ENCODE measurements at regions not wholly inside any gene's neighbourhood (a gene's known extent, or its start where the extent isn't known, plus 50 kb on each side); places are given as distances from the start of the nearest gene placed in this dataset.
"Not testable (repeated sequence)": the region's sequence is repeated elsewhere in the genome, so short reads cannot be mapped to it uniquely, and the experiment has no call there.

DNA sequence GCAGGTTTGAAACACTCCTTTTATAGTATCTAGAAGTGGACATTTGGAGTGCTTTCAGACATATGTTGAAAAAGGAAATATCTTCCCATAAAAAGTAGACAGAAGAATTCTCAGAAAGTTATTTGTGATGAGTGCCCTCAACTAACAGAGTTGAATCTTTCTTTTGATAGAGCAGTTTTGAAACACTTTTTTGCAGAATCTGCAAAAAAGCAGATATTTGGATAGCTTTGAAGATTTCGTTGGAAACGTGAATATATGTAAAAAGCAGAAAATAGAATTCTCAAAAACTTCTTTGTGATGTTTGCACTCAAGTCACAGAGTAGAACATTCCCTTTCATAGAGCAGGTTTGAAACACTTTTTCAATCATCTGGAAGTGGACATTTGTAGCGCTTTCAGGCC is 676.4 kb upstream of the ZNF337 start:
- DNase-seq: not testable (repeated sequence)

DNA sequence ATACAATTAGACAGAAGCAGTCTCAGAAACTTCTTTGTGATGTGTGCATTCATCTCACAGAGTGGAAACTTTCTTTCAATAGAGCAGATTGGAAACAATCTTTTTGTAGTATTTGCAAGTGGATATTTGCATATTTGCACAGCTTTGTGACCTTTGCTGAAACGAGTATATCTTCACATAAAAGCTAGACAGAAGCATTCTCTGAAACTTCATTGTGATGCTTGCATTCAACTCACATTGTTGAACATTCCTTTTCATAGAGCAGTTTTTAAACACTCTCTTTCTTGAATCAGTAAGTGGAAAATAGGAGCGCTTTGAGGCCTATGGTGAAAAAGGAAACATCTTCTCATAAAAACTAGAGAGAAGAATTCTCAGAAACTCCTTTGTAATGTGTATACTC is 657.9 kb upstream of the ZNF337 start:
- DNase-seq: no peak

DNA sequence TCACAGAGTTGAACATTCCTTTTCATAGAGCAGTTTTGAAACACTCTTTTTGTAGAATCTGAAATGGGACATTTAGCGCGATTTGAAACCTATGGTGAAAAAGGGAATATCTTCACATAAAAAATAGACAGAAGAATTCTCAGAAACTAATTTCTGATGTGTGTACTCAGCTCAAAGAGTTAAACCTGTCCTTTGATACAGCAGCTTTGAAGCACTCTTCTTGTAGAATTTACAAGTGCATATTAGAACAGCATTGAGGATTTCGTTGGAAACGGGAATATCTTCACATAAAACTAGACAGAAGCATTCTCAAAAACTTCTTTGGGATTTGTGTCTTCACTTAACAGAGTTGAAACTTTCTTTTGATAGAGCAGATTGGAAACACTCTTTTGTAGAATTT is 650.7 kb upstream of the ZNF337 start:
- DNase-seq: no peak

DNA sequence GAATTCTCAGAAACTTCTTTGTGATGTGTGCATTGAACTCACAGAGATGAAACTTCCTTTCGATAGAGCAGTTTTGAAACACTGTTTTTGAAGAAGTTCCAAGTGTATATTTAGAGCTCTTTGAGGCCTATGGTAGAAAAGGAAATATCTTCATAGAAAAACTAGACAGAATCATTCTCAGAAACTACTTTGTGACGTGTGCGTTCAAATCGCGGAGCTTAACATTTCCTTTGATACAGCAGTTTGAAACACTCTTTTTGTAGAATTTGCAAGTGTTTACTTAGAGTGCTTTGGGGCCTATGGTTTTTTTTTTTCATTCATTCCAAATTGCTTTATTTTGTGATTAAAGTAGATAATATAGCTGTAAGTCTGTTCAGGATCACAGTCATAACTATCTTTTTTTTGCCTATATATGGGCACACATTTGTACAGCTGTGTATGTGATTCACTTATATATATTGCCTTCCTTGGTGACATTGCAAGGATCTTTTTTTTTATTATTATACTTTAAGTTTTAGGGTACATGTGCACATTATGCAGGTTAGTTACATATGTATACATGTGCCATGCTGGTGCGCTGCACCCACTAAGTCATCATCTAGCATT is 643.9 kb upstream of the ZNF337 start:
- DNase-seq: not testable (repeated sequence)

DNA sequence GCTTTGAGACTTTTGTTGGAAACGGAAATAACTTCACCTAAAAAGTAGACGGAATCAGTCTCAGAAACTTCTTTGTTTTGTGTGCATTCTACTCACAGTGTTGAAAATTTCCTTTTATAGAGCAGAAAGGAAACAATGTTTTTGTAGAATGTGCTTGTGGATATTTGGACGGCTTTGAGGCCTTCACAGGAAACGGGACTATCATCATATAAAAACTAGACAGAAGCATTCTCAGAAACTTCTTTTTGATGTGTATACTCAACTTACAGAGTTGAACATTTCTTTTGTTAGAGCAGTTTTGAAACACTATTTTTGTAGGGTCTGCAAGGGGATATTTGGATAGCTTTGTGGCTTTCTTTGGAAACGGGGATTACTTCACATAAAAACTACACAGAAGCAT is 627.5 kb upstream of the ZNF337 start:
- DNase-seq: no peak

DNA sequence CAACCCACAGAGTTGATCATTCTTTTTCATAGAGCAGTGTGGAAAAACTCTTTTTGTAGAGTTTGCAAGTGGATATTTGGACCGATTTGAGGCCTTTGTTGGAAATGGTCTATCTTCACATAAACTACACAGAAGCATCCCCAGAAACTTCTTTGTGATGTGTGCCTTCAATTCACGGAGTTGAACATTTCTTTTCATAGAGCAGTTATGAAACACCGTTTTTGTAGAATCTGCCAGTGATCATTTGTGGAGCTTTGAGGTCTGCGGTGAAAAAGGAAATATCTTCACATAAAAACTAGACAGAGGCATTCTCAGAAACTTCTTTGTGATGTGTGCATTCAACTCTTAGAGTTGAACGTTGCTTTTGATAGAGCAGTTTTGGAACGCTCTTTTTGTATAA is 618.4 kb upstream of the ZNF337 start:
- no peak for DNase-seq

DNA sequence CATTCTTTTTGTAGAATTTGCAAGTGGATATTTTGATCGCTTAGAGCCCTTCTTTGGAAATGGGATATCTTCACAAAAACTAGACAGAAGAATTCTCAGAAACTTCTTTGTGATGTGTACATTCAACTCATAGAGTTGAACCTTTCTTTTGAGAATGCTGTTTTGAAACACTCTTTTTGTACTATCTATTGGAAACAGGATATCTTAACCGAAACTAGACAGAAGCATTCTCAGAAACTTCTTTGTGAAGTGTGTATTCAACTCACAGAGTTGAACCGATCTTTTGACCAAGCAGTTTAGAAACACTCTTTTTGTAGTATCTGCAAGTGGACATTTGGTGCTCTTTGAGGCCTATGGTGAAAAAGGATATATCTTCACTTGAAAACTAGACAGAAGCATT is 613.1 kb upstream of the ZNF337 start:
- not testable (repeated sequence) for DNase-seq

DNA sequence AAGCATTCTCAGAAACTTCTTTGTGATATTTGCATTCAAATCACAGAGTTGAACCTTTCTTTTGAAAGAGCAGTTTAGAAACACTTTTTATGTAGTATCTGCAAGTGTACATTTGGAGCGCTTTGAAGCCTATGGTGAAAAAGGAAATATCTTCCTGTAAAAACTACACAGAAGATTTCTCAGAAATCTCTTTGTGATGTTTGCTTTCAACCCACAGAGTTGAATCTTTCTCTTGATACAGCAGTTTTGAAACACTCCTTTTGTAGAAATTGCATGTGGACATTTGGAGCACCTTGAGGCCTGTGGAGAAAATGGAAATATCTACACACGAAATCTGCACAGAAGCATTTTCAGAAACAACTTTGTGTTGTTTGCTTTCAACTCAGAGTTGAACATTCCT is 612.3 kb upstream of the ZNF337 start:
- DNase-seq: no peak

DNA sequence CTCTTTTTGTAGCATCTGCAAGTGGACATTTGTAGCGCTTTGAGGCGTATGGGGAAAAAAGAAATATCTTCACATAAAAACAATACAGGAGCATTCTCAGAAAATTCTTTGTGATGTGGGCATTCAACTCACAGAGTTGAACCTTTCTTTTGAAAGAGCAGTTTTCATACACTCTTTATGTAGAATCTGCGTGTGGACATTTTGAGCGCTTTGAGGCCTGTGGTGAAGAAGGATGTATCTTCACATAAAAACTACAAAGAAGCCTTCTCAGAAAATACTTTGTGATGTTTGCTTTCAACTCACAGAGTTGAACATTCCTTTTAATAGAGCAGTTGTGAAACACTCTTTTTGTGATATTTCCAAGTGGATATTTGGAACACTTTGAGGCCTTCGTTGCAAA is 598.4 kb upstream of the ZNF337 start:
- DNase-seq: no peak

DNA sequence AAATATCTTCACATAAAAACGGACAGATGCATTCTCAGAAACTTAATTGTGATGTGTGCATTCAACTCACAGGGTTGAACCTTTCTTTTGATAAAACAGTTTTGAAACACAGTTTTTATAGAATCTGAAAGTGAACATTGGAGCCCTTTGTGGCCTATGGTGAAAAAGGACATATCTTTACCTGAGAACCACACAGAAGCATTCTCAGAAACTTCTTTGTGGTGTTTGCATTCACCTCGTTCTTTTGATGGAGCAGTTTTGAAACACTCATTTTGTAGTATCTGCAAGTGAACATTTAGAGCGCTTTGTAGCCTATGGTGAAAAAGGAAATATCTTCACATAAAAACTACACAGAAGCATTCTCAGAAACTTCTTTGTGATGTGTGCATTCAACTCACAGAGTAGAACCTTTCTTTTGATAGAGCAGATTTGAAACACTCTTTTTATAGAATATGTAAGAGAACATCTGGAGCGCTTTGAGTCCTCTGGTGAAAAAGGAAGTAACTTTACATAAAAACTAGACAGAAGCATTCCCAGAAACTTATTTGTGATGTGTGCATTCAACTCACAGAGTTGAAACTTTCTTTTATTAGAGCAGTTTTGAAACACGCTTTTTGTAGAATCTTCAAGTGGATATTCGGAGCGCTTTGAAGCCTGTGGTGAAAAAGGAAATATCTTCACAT is 591.9 kb upstream of the ZNF337 start:
- DNase-seq: not testable (repeated sequence)

DNA sequence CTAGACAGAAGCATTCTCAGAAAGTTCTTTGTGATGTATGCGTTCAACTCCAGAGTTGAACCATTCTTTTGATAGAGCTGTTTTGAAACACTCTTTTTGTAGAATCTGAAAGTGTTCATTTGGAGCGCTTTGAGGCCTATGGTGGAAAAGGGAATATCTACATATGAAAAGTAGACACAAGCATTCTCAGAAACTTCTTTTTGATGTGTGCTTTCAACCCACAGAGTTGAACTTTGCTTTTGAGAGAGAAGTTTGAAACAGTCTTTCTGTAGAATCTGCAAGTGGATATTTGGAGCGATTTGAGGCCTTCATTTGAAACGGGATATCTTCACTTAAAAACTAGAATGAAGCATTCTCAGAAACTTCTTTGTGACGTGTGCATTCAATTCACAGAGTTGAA is 582.6 kb upstream of the ZNF337 start:
- no peak for DNase-seq

DNA sequence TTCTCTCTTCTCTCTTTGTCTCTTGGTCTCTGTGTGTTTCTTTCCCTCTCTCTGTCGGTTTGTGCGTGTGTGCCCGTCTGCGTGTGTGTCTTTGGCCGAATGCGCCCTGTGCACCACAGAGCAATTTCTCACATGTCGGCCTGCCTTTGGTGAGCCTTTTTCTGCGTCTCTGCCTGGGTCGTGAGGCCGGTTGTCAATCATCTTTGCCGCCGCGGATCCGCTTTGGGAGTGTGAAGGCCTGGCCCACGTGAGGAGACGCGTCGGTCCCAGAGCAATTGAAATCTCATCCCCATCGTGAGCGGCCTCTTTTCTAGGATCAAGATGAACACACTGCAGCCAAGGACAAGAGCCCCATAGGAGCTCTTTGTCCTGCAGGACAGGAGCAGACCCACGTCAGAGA is 580.7 kb upstream of the ZNF337 start:
- DNase-seq: no peak

DNA sequence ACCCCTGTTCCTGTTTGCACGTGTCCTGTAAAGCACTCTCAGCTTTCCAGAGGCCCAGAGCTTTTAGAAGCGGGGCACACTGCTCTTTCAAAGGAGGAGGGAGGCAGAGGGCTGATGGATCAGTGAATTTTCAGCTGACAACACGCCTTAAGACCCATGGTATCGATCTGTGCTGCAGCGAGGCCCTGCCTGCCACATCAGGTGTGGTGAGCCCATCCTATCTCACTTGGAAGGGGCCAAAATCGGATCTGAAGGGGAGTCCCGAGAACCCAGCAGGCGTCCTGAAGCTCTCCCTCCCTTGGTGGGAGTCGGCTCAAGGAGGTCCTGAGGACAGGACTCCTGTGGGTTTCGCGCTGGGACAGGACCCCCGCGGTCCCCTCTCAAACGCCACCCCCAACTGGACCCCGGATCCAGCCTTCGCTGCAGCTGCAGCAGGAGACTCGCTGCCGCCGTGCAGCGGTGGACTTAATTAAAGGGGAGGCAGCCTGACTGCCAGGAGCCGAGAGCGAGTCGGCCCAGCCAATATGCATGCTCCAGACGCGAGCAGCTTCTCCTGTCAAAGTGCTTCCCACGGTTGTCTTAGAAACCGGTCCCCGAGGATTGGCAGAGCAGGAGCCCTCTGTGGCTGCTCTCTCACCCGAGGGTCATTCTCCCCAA is 580.0 kb upstream of the ZNF337 start:
- DNase-seq: no peak

DNA sequence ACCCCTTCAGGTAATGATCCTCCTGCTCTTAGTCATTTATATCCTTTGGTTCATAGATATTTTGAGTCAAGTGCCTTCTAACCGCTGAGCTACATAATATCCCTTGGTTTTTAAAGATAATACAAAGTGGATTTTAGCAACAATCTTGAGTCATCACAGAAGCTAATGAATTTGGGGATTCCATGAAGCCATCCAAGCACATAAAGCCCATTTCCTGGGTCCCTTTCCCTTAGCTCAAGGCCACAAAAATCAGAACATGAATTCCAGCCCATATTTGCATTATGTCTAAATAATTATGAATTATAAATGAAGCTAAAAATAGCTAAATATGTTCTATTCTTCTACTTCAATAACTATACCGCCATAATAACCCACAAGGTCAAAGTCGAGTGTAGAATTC is 572.1 kb upstream of the ZNF337 start:
- not testable (repeated sequence) for DNase-seq

DNA sequence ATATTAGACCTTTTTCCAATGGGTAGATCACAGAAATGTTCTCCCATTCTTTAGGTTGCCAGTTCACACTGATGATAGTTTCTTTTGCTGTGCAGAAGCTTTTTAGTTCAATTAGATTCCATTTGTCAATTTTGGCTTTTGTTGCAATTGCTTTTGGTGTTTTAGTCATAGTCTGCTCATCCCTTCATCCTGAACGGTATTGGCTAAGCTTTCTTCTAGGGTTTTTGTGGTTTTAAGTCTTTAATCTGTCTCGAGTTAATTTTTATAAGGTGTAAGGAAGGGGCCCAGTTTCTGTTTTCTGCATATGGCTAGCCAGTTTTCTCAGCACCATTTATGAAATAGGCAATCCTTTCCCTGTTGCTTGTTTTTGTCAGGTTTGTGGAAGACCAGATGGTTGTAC is 564.3 kb upstream of the ZNF337 start:
- DNase-seq: not testable (repeated sequence)

DNA sequence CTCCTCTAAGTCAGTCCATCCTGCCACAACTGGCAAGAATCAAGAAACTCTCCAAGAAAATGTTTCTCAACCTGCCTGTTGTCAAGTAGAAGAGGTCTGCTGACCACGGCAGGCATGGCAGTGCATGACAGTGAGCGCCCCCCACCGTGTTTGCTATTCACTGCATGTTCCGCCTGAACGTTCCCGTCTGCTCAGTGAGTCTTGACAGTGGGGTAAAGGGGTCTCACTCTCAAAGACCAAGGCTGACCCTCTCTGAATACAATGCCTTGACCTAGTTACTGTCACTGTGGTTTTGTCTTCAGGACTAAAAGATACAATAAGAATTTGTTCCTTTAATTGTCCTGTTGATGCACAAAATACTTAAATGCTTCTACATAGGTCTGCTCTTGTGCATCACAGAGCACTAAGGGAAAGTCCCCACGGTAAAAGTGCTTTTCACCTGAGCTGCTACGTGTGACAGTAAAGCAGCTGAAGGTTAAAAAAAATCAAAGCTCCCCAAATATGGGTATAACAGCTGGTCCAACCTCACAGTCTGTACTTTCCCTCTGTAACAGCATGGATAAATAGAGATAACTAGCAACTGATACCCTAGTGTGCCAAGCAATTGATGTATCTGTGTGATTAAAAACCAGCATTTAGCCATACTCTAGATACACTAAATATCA is 555.8 kb upstream of the ZNF337 start:
- not testable (repeated sequence) for DNase-seq

DNA sequence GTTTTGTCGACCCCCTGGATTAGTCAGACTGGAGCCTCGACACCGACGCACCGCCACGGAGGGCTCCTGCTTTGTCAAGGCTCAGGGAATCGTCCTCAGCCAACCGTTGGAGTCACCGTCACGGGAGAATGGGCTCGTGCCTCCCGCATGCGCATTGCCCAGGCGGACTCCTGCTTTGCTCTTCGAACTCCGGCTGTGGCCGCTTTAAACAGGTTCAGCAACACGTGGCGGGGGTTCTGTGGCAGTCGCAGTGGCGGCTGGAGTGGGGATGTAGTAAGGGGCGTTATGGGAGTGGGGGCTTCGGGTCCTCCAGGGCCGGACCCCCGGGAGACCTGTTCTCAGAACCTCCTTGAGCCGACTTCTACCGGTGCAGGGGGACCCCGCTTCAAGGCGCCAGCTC is 554.7 kb upstream of the ZNF337 start:
- DNase-seq: not testable (repeated sequence)

DNA sequence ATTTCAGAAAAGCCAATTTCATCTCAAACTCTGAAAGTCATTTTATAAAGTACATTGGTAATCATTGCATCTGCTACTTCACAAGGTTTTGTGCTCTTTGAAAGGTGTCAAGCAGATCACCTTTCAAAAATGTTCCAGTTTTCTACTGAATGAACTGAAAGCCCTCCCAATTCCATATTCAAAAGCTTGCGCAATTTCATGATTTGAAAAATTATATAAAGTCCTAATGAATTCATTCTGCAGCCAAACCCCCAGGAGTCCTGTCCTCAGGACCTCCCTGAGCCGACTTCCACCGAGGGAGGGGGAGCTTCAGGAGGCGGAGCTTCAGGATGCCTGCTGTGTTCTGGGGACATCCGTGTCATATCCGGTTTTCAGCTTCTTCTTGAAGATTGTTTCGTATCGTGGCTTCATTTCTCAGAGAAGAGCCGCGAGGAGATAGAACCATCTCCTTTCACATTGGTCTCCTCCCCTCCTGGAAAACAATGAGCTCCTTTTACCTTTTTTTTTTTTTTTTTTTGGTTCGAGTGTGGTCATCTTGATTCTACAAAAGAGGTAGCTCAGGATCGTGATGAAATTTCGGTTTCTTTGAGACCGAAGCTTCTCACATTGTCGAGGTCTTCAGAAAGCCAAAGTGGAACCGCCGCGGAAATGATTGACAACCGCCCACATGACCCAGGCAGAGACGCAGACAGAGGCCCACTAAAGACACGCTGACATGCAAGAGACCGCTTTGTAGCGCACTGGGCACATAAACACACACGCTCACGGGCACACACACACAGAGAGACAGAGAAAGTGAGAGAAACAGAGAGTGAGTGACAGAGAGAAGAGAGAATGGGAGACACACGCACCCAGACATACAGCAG is 553.8 kb upstream of the ZNF337 start:
- not testable (repeated sequence) for DNase-seq

DNA sequence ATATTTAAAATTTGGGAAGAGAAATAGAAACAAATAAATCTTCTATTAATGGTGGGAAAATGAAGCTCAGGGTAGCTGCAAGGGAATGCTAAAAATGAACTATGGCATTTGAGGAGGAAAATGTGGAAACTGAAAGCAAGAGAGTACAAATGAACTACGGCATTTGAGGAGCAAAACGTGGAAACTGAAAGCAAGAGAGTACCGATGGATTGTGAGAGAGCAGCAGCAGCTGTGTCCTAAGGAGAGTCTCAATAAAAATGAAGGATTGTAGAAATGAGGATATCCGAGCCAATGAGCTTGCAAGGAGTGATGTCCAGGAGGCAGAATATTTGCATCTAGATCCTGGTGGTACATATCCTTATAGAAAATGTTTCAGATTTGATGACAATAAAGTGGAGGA is 547.1 kb upstream of the ZNF337 start:
- no peak for DNase-seq

DNA sequence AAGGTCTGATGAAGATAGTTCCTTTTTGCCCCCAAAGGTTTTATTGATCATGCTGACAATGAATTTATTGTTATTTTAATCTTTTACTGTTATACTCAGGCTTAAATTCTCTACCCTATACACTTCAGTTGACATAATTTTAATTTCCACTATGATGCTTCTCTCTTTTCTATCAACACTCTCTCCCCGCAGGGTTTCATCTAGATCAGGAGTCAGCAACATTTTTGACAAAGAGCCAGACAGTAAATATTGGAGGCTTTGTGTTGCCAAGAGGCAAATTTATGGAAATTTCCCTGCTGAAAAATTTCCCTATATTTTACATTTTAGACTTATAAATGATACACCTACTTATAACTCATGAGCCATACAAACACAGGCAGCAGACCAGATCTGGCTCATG is 524.0 kb upstream of the ZNF337 start:
- not testable (repeated sequence) for DNase-seq

DNA sequence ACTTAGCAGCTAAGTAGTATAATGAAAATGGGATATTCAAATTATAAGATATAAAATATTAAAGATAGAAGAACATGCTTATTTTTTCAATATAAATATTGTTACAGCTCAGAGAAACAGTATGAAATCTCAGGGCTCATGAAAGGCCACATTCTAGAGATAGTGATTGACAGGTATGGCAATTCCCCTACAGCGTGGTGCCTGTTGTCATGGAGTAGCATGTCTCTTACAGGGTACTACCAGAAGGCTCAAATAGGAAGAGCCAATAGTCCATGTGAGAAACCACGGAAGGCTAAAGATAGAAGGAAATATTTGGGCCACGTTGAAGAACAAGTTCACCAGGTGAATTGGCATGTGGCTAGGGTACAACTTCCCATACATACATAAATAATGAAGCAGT is 522.9 kb upstream of the ZNF337 start:
- not testable (repeated sequence) for DNase-seq

DNA sequence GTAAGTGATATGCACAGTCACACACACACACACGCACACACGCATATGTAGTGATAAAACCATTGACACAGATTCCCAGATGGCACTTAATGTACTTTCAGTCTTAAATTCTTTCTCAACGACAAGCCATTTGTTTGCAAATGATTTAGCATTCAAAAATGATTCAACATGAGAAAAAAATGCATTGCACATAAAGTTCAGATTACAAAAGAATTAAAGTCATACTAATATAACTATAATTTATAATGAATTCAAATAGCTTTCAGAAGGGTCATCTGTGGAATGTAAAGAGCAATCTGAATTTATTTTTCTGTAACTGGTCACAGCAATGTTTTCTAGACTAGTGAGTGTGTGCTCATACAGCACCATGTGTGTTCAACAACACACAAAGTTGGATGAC is 521.6 kb upstream of the ZNF337 start:
- no peak for DNase-seq

DNA sequence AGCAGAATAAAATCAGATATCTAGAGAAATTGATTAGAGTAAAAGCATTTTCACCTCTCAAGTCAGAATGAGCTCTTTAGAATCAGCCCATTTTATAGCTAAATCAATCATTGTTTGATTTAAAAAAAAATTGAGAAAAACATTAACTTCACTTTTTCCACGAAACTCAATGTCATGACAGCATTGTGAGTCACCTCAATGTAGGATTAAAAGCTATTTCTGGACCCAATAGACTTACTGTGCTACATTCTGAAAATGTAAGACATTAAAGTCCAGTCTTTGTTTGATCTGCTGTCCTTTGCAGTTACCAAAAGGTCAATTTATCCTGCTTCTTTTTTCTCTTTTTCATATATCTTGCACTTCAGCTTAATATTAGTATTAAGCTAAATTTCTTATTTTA is 519.4 kb upstream of the ZNF337 start:
- no peak for DNase-seq

Measured in activated T-cell treated with anti-CD3 and anti-CD28 coated beads for 4 hours (primary cell).